ENCODE measurements at regions not wholly inside any gene's neighbourhood (a gene's known extent, or its start where the extent isn't known, plus 50 kb on each side); places are given as distances from the start of the nearest gene placed in this dataset.

- DNase-seq, result no peak
Observed at GRCh38 chr1:30063621-30064280, 659.6 kb downstream of the MATN1 start.

DNA sequence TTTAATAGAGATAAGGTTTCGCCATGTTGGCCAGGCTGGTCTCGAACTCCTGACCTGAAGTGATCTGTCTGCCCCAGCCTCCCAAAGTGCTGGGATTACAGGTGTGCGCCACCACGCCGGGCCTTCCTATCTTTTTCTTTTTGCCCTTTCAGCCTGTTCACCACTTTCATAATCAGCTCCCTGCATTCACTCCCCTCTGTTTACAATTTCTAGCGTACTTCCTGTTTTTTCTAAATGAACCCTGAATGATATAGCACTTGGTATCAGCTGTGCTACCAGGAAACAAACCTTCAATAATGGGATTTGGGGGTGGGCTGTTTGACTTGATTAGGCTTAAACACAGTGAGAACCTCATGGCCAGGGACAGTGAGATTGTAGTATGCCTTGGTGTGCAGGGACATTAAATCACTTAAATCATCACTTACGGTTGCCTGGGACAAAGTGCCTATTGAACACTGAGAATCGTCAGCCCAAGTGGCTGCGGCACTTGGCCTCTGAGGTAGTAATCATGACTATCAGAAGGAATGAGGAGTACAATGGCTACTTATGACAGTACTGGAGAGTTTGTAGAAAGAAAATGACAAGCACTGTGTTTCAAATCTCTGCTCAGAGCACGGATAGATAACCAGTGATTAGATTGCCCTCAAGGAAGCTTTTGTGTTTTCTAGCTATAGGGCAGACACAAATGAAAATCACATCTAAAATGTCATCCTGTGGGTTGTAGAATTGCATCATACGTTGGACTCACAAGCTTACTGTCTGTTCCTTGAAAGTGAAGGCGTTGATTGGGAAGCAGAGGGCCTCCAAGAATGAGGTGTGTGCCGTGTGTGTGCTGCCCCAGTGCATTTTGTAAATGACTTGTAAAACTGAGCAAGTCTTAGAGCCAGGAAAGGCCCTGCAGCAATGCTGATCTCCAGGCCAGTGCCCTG is 661.8 kb downstream of the MATN1 start:
- DNase-seq, result no peak

DNA sequence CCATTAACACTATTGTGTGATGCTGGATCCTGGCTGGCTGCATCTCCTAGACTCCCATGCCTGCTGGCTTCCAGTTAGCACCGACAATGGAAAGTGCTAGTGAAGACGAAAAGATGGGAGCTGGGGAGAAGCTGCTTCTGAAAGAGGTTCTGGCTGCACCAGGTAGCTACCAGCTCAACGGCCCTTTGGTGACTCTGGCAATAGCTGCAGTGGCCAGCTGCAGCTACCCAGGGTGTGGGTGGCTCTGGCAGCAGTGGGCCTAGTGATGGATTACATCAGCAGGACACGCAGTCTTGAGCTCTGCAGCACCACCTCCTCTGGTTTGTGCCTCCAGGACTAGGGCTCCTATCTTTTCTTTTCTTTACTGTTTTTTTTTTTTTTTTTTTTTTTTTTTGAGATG is 662.6 kb downstream of the MATN1 start:
- DNase-seq, result no peak

DNA sequence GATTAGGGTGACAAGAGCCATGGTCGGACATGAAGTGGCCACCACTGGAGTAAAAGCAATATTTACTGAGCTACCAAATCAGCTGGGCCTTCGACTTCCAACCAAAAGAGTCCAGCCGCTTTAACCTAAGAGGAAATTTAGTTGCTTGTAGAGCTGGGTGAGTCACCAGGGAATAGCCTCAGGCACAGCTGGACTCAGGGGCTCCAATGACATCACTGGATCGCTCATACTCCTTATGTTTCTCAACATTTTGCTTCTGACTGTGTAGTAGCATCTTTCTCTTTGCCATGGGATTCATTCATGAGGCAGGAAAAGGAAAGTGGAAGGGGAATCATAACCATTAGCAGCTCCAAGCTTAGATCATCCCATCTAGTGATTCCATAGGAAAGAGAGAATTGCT is 664.4 kb downstream of the MATN1 start:
- no peak for DNase-seq

DNA sequence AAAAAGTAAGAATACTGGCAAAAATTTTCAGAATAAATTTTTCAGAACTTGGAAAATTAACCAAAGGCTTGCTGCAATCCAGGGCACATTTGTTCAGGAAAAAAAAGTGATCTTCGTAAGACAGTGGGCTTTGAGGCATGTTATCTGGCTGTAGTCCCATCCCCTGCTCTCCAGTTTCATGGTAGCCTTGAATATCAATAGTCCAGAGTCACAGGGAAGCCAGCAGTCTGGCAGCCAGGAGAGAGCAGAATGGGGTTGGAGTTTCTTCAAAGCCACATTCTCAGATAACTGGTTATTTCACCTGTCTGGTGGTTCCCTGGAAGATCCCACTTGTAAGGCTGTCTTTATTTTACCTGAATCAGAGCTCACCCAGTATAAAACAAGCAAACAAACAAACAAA is 669.3 kb downstream of the MATN1 start:
- DNase-seq, result no peak

GRCh38 chr1:30052178-30052577 is 671.2 kb downstream of the MATN1 start:
- DNase-seq, result no peak

GRCh38 chr1:30051777-30052176 is 671.6 kb downstream of the MATN1 start:
- no peak for DNase-seq

GRCh38 chr1:30049748-30050296 is 673.6 kb downstream of the MATN1 start:
- no peak for DNase-seq

DNA sequence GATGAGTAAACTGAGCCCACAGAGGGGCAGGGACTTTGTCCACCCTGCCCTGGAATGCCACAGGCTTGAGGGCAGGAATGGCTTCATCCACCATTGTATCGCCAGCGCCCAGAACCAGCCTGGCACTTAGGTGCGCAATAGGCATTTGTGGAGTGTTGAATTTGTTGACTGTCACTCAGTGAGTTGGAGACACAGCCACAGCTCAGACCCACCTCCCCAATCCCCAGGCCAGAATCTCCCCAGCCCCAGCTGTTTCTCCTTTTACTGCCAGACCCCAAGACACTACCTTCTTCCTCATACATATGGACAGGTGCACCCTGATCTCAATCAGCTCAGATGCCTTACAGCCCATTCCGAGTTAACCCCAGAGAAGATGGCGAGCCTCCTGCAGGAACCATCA is 674.5 kb downstream of the MATN1 start:
- no peak for DNase-seq

DNA sequence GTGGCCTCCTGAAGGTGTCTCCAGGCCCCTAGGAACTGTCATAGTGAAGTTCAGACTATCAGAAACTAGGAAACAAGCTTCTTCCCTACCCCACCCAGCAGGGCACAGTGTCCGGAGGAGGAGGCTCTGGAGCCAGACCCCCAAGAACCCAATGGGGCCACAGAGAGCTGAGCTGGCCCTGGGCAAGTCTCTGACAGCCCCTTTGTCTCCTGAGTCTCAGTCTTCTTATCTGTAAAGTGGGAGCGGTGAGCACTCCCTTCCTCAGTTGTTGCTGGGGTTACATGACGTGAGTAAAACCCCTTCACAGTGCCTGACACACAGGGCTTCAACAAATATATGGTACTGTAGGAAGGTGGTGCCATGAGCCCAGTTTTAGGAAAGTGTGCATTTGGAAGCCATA is 675.8 kb downstream of the MATN1 start:
- DNase-seq, result no peak

- DNase-seq, result no peak
Observed at GRCh38 chr1:30046751-30047150, 676.6 kb downstream of the MATN1 start.

DNA sequence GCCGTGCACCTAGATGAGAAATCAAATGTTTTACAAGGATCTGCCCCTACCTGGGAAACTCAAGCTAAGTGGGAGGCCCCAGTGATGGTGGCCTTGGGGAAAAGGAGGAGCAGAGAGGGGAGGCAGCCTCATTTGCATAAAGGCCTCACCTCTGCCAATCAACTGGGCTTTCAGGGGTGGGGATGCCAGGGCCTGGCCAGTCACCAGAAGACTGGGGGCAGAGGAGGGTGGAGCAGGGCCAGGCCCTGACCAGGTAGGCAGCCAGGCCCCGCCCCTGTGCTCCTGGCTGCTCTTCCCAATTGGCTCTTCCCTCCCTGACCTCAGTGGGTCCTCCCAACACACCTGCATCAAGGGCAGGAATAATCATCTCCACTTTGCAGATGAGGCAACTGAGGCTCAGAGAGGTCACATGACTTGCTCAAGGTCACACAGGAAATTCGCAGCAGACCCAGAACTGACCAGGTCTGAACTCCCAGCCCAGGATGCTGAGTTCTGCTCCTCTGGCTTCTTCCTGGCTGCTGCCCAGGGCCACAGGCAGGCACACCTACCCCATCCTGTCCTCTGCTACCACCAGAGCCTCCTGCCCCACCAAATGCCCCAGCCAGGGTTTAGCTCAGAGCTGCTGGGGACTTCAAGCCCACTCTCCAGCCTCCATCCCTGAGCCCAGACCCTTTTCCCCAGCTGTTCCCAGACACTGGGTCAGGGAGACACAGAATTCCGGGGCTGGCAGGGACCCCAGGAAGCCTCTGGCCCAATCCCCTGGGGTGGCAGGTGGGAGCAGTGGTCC is 677.9 kb downstream of the MATN1 start:
- no peak for DNase-seq

DNA sequence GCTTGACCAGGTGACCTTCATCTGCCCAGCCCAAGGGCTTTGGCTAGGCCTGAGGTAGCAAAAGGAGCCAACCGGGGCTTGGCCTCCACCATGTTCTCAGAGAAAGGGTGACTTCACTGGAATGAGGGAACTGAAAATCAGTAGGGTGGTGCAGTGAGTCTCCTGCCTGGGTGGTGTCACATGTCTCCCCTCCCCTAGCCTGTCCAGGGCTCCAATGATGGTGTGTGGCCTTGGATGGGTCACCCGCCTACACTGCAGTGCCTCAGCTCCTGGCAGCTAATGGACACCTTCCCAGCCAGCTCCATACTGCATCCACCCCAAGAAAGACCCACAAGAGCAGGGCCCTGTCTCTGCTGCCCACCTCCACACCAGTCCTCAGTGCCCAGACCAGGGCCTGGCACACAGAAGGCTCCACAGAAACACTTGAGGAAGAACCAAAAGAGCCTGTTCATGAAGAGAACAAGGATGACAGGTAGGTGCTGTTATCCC is 678.7 kb downstream of the MATN1 start:
- no peak for DNase-seq

DNA sequence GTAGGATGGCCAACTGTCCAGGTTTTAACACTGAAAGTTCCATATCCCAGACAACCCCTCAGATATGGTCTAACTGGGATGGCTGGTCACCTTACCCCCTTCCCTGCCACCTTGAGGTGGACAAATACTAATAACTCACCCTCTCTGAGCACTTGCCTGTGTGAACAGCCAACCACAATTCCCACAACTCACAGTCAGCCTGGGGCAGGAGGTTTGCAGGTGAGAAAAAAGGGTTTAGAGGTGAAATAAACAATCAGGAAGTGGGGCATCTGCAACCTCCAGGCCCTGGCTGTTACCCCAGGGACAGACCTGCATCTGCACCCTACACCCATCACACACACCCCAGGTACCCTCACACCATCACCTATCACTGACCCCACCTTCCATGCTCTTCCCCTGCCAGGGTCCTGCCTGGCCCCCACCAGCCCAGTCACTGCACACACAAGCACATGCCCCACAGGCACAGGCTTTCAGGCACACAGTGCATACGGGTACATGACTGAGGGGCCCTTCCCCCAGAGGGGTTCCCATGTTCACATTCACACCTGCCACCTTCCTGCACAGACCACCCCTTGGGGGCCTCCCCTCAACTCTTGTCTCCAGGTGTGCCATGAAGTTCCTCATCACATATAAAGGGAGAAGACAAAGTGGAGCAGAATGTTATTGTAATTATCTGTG is 679.5 kb downstream of the MATN1 start:
- DNase-seq, result no peak

- DNase-seq, result no peak
Observed at GRCh38 chr1:30043256-30043655, 680.1 kb downstream of the MATN1 start.

DNA sequence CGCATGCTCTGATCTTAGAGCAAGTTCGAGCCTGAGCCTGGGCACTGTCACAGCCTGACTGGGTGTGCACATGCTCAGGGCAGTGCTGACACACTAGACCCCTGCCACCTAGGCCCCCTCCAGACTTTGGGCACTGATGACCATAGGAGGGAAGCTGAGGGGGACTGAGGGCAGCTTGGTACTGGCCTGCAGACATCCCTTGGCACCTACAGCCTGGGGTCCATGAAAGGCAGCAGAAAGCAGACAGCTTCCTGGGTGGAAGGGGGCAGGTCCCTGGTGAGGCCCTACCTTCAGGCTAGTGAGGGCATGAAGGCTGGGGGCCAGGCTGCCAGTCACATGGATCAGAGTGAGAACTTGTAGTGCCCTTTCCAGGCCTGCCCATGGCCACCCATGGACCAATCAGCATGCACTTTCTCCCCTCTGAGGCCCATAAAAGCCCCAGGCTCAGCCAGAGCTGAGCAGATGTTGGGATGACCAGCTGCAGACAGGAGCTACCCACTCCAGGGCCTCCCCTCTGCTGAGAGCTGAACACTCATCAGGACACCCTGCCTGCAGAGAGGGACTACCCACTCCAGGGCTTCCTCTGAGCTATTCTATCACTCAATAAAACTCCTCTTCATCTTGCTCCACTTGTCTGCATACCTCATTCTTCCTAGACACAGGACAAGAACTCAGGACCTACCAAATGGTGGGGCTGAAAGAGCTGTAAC is 680.8 kb downstream of the MATN1 start:
- DNase-seq, result no peak

GRCh38 chr1:30041741-30042437 is 681.5 kb downstream of the MATN1 start:
- DNase-seq, result no peak

DNA sequence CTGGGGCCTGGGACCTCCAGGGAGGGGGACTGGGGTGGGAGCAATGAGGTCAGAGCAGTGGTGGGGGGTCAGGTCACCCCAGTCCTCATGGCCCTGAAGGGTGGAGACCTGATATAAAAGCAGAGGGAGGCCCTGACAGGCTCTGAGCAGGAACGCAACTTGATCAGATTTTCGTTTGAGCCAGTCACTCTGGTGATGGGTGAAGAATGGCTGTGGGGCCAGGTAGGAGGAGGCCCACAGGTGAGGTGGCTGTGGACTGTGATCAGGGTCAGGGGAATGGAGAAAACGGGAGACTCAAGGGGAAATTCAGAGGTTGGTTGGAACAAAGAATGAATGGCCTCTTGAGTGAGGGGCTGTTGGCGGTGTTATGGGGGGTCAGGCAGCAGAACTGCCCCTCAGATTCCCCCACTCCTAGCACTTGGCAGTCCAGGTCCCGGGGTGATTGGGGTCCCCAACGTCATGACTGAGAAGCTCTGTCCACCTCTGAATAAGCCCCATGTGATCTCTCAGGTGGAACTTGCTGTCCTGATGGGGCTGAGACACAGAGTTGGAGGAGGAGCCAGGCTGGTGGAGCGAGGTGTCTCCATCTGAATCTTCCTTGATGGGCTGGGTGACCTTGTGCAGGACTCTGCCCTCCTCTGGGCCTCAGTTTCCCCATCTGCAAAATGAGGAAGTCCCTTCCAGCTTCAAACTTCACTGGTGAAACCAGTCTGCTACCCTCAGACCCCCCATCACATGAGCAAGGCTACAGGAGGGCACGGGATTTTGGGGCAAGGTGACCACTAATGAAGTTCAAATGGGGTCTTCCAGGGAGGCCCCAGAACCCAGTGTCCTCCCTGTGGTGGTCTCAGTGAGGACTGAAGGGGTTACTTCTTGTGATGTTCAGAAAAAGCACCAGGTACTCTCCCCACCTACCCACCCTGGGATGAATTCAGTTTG is 683.0 kb downstream of the MATN1 start:
- no peak for DNase-seq

DNA sequence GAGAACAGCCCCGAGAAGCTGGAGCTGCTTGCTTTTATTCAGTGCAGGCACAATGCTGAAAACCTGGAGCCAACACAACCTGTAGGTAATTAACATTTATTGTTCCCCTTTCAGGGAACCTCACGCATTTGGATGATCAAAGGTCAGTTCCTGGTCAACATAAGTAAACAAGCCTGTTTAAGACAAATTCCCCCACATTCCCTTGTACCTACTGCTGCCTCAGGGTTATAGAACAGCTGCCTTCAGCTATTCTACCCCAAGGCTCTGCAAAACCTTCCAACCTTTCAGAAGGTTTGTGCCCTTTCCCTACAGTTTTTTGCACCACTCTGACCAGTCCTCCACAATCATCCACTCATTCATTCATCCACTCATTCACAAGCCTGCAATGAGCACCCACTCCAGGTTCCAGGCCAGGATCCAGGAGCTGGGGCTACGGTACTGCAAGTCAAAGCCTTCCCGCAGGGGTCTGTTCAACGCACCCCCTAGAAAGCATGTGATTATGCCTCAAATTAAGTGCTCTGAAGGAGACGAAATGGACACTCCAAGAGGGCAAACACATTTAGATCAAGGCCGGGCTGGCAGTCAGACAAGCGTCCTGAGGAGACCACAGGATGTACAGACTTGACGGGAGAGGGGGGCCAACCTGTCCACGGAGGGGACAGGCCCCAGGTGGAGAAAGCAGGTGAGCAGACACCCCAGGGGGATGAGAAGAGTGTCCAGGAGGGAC is 683.9 kb downstream of the MATN1 start:
- no peak for DNase-seq
